Mammary epithelial cell (primary cell): ENCODE measurements at regions not wholly inside any gene's neighbourhood (a gene's known extent, or its start where the extent isn't known, plus 50 kb on each side); places are given as distances from the start of the nearest gene placed in this dataset.
"Not testable (repeated sequence)": the region's sequence is repeated elsewhere in the genome, so short reads cannot be mapped to it uniquely, and the experiment has no call there.

Experiments used
- EZH2 ChIP-seq: IDR thresholded peaks from 2 replicates; pipeline ENCODE4 v1.6.1; 2012; ENCODE audit warnings: low read length, inconsistent platforms, borderline replicate concordance
- TF ChIP-seq, protein P1 (sequence below), 2 donors: IDR thresholded peaks in 1 of 2; conservative IDR thresholded peaks in 1 of 2; 2 replicates each; pipeline ENCODE4 v1.5.1; 2011 to 2012; ENCODE audit warnings: inconsistent platforms in 2 of 2, low read length in 2 of 2, mild to moderate bottlenecking in 2 of 2, control low read depth in 1 of 2, low read depth in 1 of 2; ENCODE audit not compliant: insufficient read depth in 1 of 2; ENCODE audit errors: extremely low read depth in 1 of 2

DNA sequence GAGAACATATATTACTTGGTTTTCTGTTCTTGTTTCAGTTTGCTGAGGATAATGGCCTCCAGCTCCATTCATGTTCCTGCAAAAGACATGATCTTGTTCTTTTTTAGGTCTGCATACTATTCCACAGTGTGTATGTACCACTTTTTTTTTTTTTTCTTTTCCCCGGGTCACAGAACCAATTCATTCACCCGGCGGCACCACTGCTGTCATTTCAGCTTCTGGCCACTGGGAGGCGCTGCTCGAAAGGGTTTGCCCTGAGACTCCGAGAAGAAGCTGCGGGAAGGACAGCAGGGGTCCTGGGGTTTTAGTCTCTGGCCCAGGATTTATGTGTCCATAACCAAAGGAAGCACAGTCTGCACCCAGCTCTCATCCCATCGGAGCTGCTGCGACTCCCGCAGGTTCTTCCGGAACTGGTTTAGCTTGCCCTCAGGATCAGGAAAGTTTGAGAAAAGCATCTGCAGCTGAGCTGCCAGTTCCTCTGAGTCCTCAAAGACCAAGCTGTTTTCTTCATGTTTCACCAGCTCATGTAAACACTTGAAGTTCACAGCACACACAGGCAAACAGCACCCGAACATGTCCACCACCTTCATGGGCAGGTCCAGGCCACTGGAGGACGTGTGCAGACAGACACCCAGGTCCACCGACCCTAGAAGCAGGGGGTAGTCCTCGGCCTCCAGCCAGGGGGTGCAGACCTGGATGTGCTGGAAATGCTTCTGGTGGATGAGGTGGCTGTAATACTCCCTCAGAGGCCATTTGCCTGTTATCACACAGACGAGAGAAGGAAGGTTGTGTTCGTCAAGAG, 76.3 kb upstream of the KCNAB1 start:
- TF ChIP-seq EZH2, result not testable (repeated sequence)
- TF ChIP-seq, protein P1, sequence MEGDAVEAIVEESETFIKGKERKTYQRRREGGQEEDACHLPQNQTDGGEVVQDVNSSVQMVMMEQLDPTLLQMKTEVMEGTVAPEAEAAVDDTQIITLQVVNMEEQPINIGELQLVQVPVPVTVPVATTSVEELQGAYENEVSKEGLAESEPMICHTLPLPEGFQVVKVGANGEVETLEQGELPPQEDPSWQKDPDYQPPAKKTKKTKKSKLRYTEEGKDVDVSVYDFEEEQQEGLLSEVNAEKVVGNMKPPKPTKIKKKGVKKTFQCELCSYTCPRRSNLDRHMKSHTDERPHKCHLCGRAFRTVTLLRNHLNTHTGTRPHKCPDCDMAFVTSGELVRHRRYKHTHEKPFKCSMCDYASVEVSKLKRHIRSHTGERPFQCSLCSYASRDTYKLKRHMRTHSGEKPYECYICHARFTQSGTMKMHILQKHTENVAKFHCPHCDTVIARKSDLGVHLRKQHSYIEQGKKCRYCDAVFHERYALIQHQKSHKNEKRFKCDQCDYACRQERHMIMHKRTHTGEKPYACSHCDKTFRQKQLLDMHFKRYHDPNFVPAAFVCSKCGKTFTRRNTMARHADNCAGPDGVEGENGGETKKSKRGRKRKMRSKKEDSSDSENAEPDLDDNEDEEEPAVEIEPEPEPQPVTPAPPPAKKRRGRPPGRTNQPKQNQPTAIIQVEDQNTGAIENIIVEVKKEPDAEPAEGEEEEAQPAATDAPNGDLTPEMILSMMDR (conservative IDR thresholded peaks at IDR 0.05 in 1 of 2, IDR thresholded peaks at IDR 0.05 in 1 of 2; ENCODE audit: extremely low read depth in 1 of 2, insufficient read depth in 1 of 2, low read depth in 1 of 2, low read length in 2 of 2), result peak; percentile 26 to 51
